ENCODE measurements at regions not wholly inside any gene's neighbourhood (a gene's known extent, or its start where the extent isn't known, plus 50 kb on each side); places are given as distances from the start of the nearest gene placed in this dataset.

GRCh38 chr12:66043035-66043434, 87.5 kb downstream of the LLPH start:
- TF ChIP-seq RAD21 (IDR thresholded peaks at IDR 0.05; ENCODE audit: low read depth) (no peak), YY1 (IDR thresholded peaks at IDR 0.05; ENCODE audit: low read depth) (no peak), TAF1 (IDR thresholded peaks at IDR 0.05; ENCODE audit: low read depth) (no peak), FOXM1 (IDR thresholded peaks at IDR 0.05; ENCODE audit: borderline replicate concordance, low read depth) (no peak), REST (IDR thresholded peaks at IDR 0.05; ENCODE audit: low read depth) (no peak), TEAD4 (IDR thresholded peaks at IDR 0.05) (no peak), CREB1 (IDR thresholded peaks at IDR 0.05; ENCODE audit: low read depth) (no peak), EP300 (IDR thresholded peaks at IDR 0.05; ENCODE audit: borderline replicate concordance) (no peak), TCF12 (IDR thresholded peaks at IDR 0.05; ENCODE audit: low read depth) (no peak), NFIC (IDR thresholded peaks at IDR 0.05) (no peak), MAX (IDR thresholded peaks at IDR 0.05) (no peak)

Measured in Ishikawa (cell line).